ENCODE measurements at regions not wholly inside any gene's neighbourhood (a gene's known extent, or its start where the extent isn't known, plus 50 kb on each side); places are given as distances from the start of the nearest gene placed in this dataset.

GRCh38 chr12:4857472-4858291, 52.0 kb upstream of the KCNA1 start:
- DNase-seq, result peak in 53 of 56 donors; percentile 13 to 88 (median 60)

- peak in 12 of 56 donors; percentile 6 to 45 (median 24) for DNase-seq
Measured at GRCh38 chr12:4858386-4858785, 51.3 kb upstream of the KCNA1 start.

- no peak for DNase-seq
Measured at GRCh38 chr12:4859478-4860210, 50.1 kb upstream of the KCNA1 start.
